ENCODE measurements at regions not wholly inside any gene's neighbourhood (a gene's known extent, or its start where the extent isn't known, plus 50 kb on each side); places are given as distances from the start of the nearest gene placed in this dataset.

DNA sequence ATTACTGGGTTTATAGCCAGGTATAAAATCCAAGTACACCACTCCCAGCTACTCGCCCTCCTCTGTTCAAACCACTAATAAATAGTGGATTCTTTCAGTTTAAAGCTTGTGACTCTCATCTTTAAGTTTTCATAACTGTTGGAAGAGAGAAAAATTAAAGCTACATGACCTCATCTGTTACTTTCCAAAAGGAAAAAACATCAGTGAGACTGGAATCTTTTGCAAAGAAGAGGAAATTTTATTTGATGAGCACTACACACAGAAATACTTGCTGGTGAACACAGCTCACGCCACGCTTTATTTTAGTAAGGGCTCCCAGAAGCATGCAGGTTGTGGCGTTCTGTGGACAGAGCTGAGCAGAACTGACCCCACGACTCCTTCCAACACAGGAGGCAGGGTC lies 527.0 kb upstream of the MGMT start:
- H3K4me3 ChIP-seq (ENCODE audit: low read depth, low read length): no peak overlapping the region
- DNase-seq (ENCODE audit: low read depth): no peak
- TF ChIP-seq, protein P1, sequence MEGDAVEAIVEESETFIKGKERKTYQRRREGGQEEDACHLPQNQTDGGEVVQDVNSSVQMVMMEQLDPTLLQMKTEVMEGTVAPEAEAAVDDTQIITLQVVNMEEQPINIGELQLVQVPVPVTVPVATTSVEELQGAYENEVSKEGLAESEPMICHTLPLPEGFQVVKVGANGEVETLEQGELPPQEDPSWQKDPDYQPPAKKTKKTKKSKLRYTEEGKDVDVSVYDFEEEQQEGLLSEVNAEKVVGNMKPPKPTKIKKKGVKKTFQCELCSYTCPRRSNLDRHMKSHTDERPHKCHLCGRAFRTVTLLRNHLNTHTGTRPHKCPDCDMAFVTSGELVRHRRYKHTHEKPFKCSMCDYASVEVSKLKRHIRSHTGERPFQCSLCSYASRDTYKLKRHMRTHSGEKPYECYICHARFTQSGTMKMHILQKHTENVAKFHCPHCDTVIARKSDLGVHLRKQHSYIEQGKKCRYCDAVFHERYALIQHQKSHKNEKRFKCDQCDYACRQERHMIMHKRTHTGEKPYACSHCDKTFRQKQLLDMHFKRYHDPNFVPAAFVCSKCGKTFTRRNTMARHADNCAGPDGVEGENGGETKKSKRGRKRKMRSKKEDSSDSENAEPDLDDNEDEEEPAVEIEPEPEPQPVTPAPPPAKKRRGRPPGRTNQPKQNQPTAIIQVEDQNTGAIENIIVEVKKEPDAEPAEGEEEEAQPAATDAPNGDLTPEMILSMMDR (conservative IDR thresholded peaks at IDR 0.05; ENCODE audit: low read depth, low read length): no peak

DNA sequence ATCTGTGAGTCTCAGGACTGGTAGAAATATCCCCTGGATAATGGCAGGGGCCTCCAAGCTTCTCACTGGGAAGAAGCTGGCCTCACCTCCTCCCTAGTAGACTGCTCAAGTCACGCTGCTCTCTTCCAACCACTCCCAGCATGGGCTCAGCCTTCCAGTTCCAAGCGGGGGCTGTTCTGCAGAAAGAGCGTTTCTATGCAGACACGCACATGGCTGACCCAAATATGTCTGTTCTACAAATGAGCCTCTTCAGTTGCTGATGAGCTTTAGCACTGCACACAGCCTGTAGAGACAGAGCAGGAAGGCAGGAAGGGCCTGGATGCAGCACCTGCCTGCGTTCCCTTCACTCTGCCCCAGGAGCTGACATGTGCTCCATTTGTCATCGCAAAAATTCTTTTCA lies 523.9 kb upstream of the MGMT start:
- DNase-seq (ENCODE audit: low read depth): no peak
- TF ChIP-seq, protein P1 (conservative IDR thresholded peaks at IDR 0.05; ENCODE audit: low read depth, low read length): no peak
- H3K4me3 ChIP-seq (ENCODE audit: low read depth, low read length): no peak overlapping the region

DNA sequence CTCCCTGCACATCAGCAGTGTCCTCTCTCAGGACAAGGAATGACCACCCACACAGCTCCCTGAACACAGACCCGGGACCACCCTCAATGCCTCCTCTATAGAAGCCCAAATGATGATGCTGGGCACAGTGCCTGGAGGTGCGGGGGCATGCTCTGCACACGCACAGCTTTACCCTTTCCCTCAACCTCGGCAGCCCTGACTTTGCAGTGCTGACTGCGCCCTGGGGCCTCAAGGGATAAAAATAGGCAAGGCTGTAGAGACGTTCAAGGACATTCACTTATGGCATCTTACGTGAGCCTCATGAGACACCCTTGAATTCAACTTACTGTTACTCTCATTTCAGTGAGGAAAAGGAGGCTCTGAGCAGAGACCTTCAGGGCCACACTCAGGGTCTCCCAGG lies 521.6 kb upstream of the MGMT start:
- no peak overlapping the region for H3K4me3 ChIP-seq (ENCODE audit: low read depth, low read length)
- DNase-seq (ENCODE audit: low read depth): no peak
- TF ChIP-seq, protein P1 (conservative IDR thresholded peaks at IDR 0.05; ENCODE audit: low read depth, low read length): no peak

DNA sequence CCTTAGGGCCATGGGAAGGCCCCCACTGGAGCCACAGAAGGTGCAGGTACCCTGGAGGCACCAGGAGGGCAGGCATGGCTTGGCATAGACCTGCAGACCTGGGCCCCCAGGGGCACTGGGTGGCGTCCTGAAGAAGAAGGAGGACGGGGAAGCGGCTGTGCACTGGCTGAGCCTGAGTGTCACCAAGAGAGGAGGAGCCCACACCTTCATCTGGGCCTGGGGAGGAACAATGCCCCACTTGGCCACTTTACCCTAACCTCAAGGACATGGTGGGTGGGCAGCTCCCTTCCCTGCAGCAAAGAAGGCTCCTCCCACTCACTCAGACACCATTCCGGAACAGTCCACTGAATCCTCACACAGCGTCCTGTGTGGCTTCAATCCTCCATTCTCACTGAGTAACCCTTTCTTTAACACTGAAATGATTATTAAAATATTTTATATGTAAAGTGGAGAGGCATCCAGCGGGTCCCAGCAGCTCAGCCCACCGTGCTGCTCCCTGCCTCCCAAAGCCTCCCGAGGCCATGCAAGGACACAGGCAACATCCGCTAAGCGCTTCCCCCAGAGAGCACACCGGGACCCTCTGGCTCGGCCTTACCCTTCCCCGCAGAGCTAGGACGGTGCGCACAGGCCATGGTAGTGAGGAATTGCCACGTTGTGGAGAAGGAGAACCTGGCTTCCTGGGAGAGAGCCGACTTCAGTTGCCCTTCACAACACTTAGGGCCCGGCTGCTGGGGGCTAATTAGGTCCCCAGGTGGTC lies 516.7 kb upstream of the MGMT start:
- H3K4me3 ChIP-seq (ENCODE audit: low read depth, low read length): no peak overlapping the region
- DNase-seq (ENCODE audit: low read depth): no peak
- TF ChIP-seq, protein P1 (conservative IDR thresholded peaks at IDR 0.05; ENCODE audit: low read depth, low read length): no peak

DNA sequence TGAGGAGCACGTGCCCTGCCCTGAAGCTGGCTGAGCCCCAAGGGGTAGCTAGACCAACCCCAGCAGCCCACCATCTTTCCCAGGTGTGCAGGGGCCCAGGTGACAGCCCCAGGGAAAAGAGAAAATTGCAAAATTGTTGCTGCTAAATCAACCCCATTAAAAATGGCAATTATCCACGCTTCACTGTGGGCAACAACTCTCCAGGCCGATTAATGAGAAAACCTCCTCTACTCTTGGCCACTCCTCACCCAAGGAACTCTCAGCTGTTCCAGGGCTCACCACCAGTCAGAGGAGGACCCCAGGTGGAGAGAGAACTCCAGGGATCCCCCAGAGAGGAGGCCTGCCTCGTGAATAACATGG lies 516.1 kb upstream of the MGMT start:
- no peak overlapping the region for H3K4me3 ChIP-seq (ENCODE audit: low read depth, low read length)
- TF ChIP-seq, protein P1 (conservative IDR thresholded peaks at IDR 0.05; ENCODE audit: low read depth, low read length): no peak
- DNase-seq (ENCODE audit: low read depth): no peak

GRCh38 chr10:128952856-128953255 lies 514.2 kb upstream of the MGMT start:
- no peak overlapping the region for H3K4me3 ChIP-seq (ENCODE audit: low read depth, low read length)
- TF ChIP-seq, protein P1 (conservative IDR thresholded peaks at IDR 0.05; ENCODE audit: low read depth, low read length): no peak
- no peak for DNase-seq (ENCODE audit: low read depth)

DNA sequence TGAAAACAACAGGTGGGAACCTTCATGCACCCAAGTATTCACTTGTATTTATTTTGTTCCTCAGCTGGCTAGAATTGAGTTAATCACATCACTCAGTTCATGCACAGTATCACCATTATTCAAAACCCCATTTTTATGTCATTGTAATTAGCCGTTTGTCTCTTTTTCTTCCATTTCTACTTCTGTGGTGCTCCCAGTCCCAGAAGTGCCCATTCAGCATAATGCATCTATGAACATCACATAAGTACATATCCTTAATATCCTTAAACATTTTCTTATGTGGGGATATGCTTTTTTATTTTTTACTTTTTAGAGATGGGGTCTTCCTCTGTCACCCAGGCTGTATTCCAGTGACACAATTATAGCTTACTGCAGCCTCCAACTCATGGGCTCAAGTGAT lies 510.9 kb upstream of the MGMT start:
- TF ChIP-seq, protein P1 (conservative IDR thresholded peaks at IDR 0.05; ENCODE audit: low read depth, low read length): no peak
- DNase-seq (ENCODE audit: low read depth): no peak
- H3K4me3 ChIP-seq (ENCODE audit: low read depth, low read length): no peak overlapping the region
